GM21360 (cell line): ENCODE measurements at regions not wholly inside any gene's neighbourhood (a gene's known extent, or its start where the extent isn't known, plus 50 kb on each side); places are given as distances from the start of the nearest gene placed in this dataset.
"Not testable (repeated sequence)": the region's sequence is repeated elsewhere in the genome, so short reads cannot be mapped to it uniquely, and the experiment has no call there.

Source experiments
- ATAC-seq: cut with Tn5 transposase; IDR thresholded peaks from one replicate; pipeline ENCODE4 v1.9.1; 2021; ENCODE audit warnings: mild to moderate bottlenecking, moderate library complexity; ENCODE audit not compliant: unreplicated experiment

DNA sequence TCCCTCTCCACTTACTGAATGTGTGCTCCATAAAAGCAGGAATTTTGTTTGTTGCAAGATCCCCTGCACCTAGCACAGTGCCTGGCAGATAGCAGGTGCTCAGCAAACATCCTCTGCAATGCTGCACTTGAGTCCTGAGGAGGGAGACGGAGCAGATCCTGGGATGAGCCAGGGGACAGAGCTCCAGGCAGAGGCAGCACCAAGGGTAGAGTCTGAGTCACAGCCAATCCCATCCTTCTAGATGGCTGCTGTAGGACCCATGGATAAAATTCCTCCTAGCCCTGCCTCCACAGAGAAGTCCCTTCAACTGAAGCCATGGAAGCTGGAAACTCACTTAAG lies 59.3 kb upstream of the SULF2 start:
- ATAC-seq = not testable (repeated sequence)

- no peak for ATAC-seq
These were observed 58.7 kb upstream of the SULF2 start for GRCh38 chr20:47843886-47844567.

GRCh38 chr20:47842950-47843349 lies 57.7 kb upstream of the SULF2 start:
- not testable (repeated sequence) for ATAC-seq

DNA sequence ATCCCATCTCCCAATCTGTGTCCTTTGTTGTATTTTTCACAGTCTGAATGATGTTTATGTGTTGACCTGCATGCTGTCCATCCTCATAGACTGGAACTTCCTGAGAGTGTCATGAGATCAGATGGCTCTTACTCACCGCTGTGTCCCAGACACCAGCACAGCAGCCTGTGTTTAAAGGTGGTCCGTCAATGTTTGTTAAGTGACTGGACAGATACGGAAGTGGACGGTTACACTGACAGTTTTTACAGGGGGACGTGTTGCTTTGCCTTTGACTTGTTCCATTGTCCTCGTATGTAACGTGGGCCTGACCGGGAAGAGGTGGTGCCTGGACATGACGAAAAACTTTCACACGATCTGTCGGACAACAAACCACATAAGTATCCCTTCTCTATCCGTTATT lies 56.7 kb upstream of the SULF2 start:
- not testable (repeated sequence) for ATAC-seq

GRCh38 chr20:47836256-47836817 lies 51.1 kb upstream of the SULF2 start:
- ATAC-seq = not testable (repeated sequence)
